Spleen (tissue), 11 donors: ENCODE measurements at regions not wholly inside any gene's neighbourhood (a gene's known extent, or its start where the extent isn't known, plus 50 kb on each side); places are given as distances from the start of the nearest gene placed in this dataset.

Experiments
- DNase-seq: peaks from one replicate; pipeline ENCODE4 v3.0.0-alpha.2; 2020
- H3K27ac ChIP-seq, 8 donors: fragments of 200-600 bp; sonication (generic) in 7 of 8; 1 replicate in 4 of 8; 2 replicates in 4 of 8; pipeline versions ENCODE4 v1.5.0 to v1.8.0; 2016 to 2021; ENCODE audit warnings: inconsistent platforms in 4 of 8, mild to moderate bottlenecking in 4 of 8, moderate library complexity in 1 of 8
- H3K27me3 ChIP-seq, 7 donors: fragments of 200-600 bp; sonication (generic) in 6 of 7; replicated peaks in 1 of 7; 1 replicate in 4 of 7; 2 replicates in 3 of 7; pipeline versions ENCODE4 v1.5.0 to v1.8.0; 2016 to 2021; ENCODE audit warnings: inconsistent platforms in 3 of 7, mild to moderate bottlenecking in 1 of 7
- H3K36me3 ChIP-seq, 6 donors: fragments of 200-600 bp; sonication (generic) in 5 of 6; 1 replicate in 4 of 6; 2 replicates in 2 of 6; pipeline versions ENCODE4 v1.5.0 to v1.8.0; 2016 to 2021; ENCODE audit warnings: inconsistent platforms in 2 of 6
- H3K4me1 ChIP-seq, 6 donors: fragments of 200-600 bp; sonication (generic) in 5 of 6; 1 replicate in 3 of 6; 2 replicates in 3 of 6; pipeline versions ENCODE4 v1.5.0 to v1.8.0; 2016 to 2021; ENCODE audit warnings: inconsistent platforms in 3 of 6
- H3K4me3 ChIP-seq, 8 donors: fragments of 200-600 bp; sonication (generic) in 7 of 8; 1 replicate in 4 of 8; 2 replicates in 4 of 8; pipeline versions ENCODE4 v1.5.0 to v1.8.0; 2016 to 2021; ENCODE audit warnings: inconsistent platforms in 4 of 8, mild to moderate bottlenecking in 4 of 8, moderate library complexity in 2 of 8
- H3K9me3 ChIP-seq, 8 donors: fragments of 200-600 bp; sonication (generic) in 7 of 8; 1 replicate in 4 of 8; 2 replicates in 4 of 8; pipeline versions ENCODE4 v1.5.0 to v1.8.0; 2016 to 2021; ENCODE audit warnings: inconsistent platforms in 4 of 8
- POLR2A ChIP-seq, 3 donors: fragments of 450-650 bp; IDR thresholded peaks; one replicate each; pipeline ENCODE4 v1.5.1; 2017; ENCODE audit warnings: antibody characterized with exemption in 3 of 3, mild to moderate bottlenecking in 1 of 3
- POLR2AphosphoS5 ChIP-seq, 3 donors: sonication (generic); formaldehyde crosslinking; IDR thresholded peaks; one replicate each; pipeline ENCODE4 v1.5.1; 2017; ENCODE audit warnings: antibody characterized with exemption in 3 of 3
- WGBS, 5 donors: extraction: QIAGEN DNeasy Blood & Tissue Kit in 3 of 5; methylation state at CpG; one replicate each; pipeline versions ENCODE4 v1.1.5 to v1.1.7; 2013 to 2018; 5-methylcytosine and 5-hydroxymethylcytosine counted together
- intact Hi-C: fragments of 100-400 bp; cut with DNase I; formaldehyde crosslinking; loops from one replicate; pipeline ENCODE4 v1.15.0; 2023; ENCODE audit warnings: low total_unique reads
- TF ChIP-seq, protein P1 (sequence below), 11 experiments: fragments of 200-600 bp in 7 of 11; fragments of 450-650 bp in 4 of 11; sonication (generic) in 4 of 11; IDR thresholded peaks in 8 of 11; conservative IDR thresholded peaks in 3 of 11; 1 replicate in 7 of 11; 2 replicates in 4 of 11; pipeline versions ENCODE4 v1.4.0 to v1.8.0; 2016 to 2021; ENCODE audit warnings: antibody characterized with exemption in 11 of 11, inconsistent platforms in 4 of 11, mild to moderate bottlenecking in 1 of 11
- donor health status: healthy with polysubstance abuse.
- donor health status: DM: no; HTN: no; CAD: no; lungs with moderate emphysema.
- donor health status: DM: no; HTN: no; CAD: no.
- donor health status: Bipolar disorder and iron deficiency.
- donor health status: healthy.
- donor health status: DM: no; HTN: no; CAD: no.
- donor health status: DM: yes; HTN: yes; CAD: no.

DNA sequence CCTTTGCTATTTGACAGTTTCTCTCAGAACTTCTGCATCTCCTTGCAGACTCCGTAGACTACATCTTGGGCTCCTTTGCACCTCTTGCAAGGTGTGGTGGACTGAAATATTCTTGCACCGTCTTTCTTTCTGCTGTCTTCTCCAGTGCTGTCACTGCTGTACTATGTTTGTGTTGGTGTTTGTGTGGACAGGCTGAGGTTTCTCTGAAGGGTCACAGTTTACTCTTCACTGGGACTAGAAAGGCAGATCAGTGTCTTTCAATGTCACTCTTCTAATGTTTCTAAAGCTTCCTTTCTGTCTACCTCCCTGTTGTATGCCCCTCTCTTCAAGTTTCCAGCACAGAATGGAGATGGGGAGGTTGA, 410.0 kb upstream of the CD180 start:
- 90 to 98% (median 95%) methylated on average over 2 of the region's 2 CpGs for WGBS, 5 donors

DNA sequence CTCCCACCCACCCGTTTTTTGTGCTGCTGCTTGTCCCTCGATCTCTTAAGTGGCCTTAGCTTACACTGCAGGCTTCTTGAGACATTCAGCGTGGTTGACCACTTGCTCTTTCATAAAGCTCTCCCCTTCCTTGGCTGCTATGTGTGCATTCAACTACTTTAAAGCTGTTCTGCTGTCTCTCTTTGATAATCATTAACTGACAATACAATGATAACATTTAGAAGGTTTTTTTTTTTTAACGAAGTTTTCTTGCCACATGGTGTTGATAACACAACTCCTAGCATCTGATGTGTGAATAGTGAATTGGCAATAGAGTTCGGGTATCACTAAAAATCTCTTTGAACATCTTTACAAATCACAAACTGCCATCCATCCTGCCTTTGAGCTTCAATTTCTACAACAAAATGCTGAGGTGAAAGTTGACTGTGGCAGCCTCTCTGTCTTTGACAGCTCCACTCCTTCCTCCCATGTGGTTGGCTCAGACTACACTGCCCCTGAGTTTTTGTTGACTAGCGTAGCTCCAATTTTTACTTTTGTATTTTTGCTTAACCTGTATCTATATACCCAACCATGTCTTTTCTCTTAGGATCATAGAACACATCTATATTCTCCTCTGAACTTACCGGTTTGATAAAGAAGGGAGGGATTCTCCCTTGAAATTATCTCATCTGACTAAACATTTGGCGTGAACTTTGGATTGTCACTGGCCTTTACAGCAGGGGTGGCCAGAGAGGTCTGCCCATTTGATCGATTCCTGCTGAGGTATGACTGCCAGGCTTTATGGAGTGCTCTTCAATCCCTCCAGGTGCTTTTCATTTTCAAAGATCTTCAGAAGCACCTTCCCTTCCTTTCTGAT, 409.4 kb upstream of the CD180 start:
- peaks cover 0 to 19% (median 9%) of the 10 kb centered on the region in 8 donors for H3K9me3 ChIP-seq
- no peaks in the 10 kb centered on the region for H3K36me3 ChIP-seq
- H3K27ac ChIP-seq: no peak overlapping the region
- H3K4me3 ChIP-seq: no peak overlapping the region
- no peaks in the 10 kb centered on the region for H3K4me1 ChIP-seq
- TF ChIP-seq POLR2A (IDR thresholded peaks at IDR 0.05) (no peak), POLR2AphosphoS5 (IDR thresholded peaks at IDR 0.05) (no peak)
- TF ChIP-seq, protein P1, sequence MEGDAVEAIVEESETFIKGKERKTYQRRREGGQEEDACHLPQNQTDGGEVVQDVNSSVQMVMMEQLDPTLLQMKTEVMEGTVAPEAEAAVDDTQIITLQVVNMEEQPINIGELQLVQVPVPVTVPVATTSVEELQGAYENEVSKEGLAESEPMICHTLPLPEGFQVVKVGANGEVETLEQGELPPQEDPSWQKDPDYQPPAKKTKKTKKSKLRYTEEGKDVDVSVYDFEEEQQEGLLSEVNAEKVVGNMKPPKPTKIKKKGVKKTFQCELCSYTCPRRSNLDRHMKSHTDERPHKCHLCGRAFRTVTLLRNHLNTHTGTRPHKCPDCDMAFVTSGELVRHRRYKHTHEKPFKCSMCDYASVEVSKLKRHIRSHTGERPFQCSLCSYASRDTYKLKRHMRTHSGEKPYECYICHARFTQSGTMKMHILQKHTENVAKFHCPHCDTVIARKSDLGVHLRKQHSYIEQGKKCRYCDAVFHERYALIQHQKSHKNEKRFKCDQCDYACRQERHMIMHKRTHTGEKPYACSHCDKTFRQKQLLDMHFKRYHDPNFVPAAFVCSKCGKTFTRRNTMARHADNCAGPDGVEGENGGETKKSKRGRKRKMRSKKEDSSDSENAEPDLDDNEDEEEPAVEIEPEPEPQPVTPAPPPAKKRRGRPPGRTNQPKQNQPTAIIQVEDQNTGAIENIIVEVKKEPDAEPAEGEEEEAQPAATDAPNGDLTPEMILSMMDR (IDR thresholded peaks at IDR 0.05 in 8 of 11, conservative IDR thresholded peaks at IDR 0.05 in 3 of 11): no peak
- H3K27me3 ChIP-seq: no peaks in the 10 kb centered on the region
- intact Hi-C loops: no loop called here
- 77 to 86% (median 82%) methylated on average over 9 of the region's 9 CpGs for WGBS, 5 donors
- no peak for DNase-seq

More for the DNA sequence above, 410.0 kb upstream of the CD180 start:
- Histone ChIP-seq H3K4me1 (no peaks in the 10 kb centered on the region), H3K9me3 (peaks cover 0 to 19% (median 7%) of the 10 kb centered on the region in 8 donors), H3K36me3 (no peaks in the 10 kb centered on the region), H3K4me3 (no peak overlapping the region), H3K27me3 (no peaks in the 10 kb centered on the region), H3K27ac (no peak overlapping the region)
- TF ChIP-seq, protein P1 (IDR thresholded peaks at IDR 0.05 in 8 of 11, conservative IDR thresholded peaks at IDR 0.05 in 3 of 11): no peak
- TF ChIP-seq POLR2AphosphoS5 (IDR thresholded peaks at IDR 0.05) (no peak), POLR2A (IDR thresholded peaks at IDR 0.05) (no peak)
- DNase-seq: no peak
- intact Hi-C loops: no loop called here

DNA sequence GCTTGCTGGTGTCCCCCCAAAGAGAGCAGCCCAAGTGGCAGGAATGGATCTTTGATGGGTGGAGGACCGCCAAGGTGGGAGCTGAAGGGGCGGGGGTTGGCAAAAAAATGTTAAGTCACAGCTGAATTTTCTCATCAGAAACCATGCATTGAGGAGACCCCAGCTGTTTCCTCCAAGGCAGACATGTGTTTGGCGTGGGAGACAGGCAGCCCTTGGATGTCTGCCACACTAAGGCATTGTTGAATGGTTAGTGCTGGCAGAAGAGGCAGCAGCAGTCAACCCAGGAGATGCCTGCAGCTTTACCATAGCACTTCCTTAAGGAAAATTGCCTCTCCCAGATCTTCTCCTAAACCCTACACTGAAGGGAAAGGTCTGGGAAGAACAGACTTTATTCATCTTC, 394.9 kb upstream of the CD180 start:
- Histone ChIP-seq H3K4me1 (no peaks in the 10 kb centered on the region), H3K27ac (no peak overlapping the region), H3K9me3 (no peaks in the 10 kb centered on the region), H3K27me3 (no peaks in the 10 kb centered on the region), H3K36me3 (no peaks in the 10 kb centered on the region), H3K4me3 (no peak overlapping the region)
- WGBS, 5 donors: 52 to 84% (median 74%) methylated on average over 3 of the region's 3 CpGs
- intact Hi-C loops: no loop called here
- DNase-seq: no peak
- TF ChIP-seq POLR2AphosphoS5 (IDR thresholded peaks at IDR 0.05) (no peak), POLR2A (IDR thresholded peaks at IDR 0.05) (no peak)
- TF ChIP-seq, protein P1 (IDR thresholded peaks at IDR 0.05 in 8 of 11, conservative IDR thresholded peaks at IDR 0.05 in 3 of 11): no peak

DNA sequence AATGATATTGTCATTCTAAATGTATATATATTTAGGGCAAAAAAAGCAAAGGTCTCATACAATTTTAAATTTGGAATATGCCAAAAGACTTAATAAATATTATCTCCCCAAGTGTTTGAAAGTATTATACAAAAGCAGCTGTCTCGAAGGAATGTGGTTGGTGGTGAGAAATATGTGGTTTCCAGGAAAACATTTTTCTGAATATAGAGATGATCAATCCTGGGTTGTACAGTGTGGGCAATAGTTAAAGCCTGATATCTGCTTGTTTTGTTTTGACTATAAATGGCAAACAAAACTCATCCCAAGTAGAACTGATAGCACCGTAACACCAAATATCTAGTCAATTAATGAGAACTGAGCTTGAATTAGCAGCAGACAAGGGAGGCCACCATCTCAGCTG, 391.8 kb upstream of the CD180 start:
- no peak for DNase-seq
- no peaks in the 10 kb centered on the region for H3K4me1 ChIP-seq
- H3K4me3 ChIP-seq: no peak overlapping the region
- 50 to 71% (median 65%) methylated on average over 2 of the region's 2 CpGs for WGBS, 5 donors
- TF ChIP-seq POLR2A (IDR thresholded peaks at IDR 0.05): no peak
- no peak for TF ChIP-seq POLR2AphosphoS5 (IDR thresholded peaks at IDR 0.05)
- TF ChIP-seq, protein P1 (IDR thresholded peaks at IDR 0.05 in 8 of 11, conservative IDR thresholded peaks at IDR 0.05 in 3 of 11): no peak
- no peaks in the 10 kb centered on the region for H3K9me3 ChIP-seq
- no peaks in the 10 kb centered on the region for H3K36me3 ChIP-seq
- intact Hi-C loops: no loop called here
- H3K27me3 ChIP-seq: no peaks in the 10 kb centered on the region
- H3K27ac ChIP-seq: no peak overlapping the region
